ENCODE measurements at regions not wholly inside any gene's neighbourhood (a gene's known extent, or its start where the extent isn't known, plus 50 kb on each side); places are given as distances from the start of the nearest gene placed in this dataset.

GRCh38 chr1:34478515-34479076 is 276.3 kb upstream of the GJB5 start:
- no peaks in the 10 kb centered on the region for H3K9me3 ChIP-seq
- intact Hi-C loops (cut with DNase I): no loop called here
- no peak overlapping the region for H3K27ac ChIP-seq
- H3K4me1 ChIP-seq: no peaks in the 10 kb centered on the region
- DNase-seq: no peak
- ATAC-seq: no peak
- no peak for TF ChIP-seq CTCF (IDR thresholded peaks at IDR 0.05)
- H3K27me3 ChIP-seq (ENCODE audit: insufficient read depth in 3 of 3, low read length in 2 of 3): peaks cover 0 to 11% (median 0%) of the 10 kb centered on the region in 3 donors
- WGBS, 3 donors: 26 to 31% (median 27%) methylated on average over 3 of the region's 3 CpGs
- no peaks in the 10 kb centered on the region for H3K36me3 ChIP-seq (ENCODE audit: insufficient read depth in 1 of 2, low read depth in 1 of 2)
- H3K4me3 ChIP-seq: no peak overlapping the region

- Histone ChIP-seq H3K4me1 (no peaks in the 10 kb centered on the region), H3K27ac (no peak overlapping the region), H3K27me3 (ENCODE audit: insufficient read depth in 3 of 3, low read length in 2 of 3) (peaks cover 0 to 11% (median 0%) of the 10 kb centered on the region in 3 donors), H3K9me3 (no peaks in the 10 kb centered on the region), H3K4me3 (no peak overlapping the region), H3K36me3 (ENCODE audit: insufficient read depth in 1 of 2, low read depth in 1 of 2) (no peaks in the 10 kb centered on the region)
- 7 to 12% (median 10%) methylated on average over 5 of the region's 5 CpGs for WGBS, 3 donors
- no peak for DNase-seq
- no peak for ATAC-seq
- TF ChIP-seq CTCF (IDR thresholded peaks at IDR 0.05): no peak
- intact Hi-C loops (cut with DNase I): no loop called here
Measured at GRCh38 chr1:34479731-34480130, 275.1 kb upstream of the GJB5 start.

GRCh38 chr1:34488080-34488708 is 266.7 kb upstream of the GJB5 start:
- intact Hi-C loops (cut with DNase I): no loop called here

GRCh38 chr1:34500451-34500850 is 254.4 kb upstream of the GJB5 start:
- no peak for TF ChIP-seq CTCF (IDR thresholded peaks at IDR 0.05)
- DNase-seq: no peak
- peaks cover 0 to 6% (median 0%) of the 10 kb centered on the region in 3 donors for H3K27me3 ChIP-seq (ENCODE audit: insufficient read depth in 3 of 3, low read length in 2 of 3)
- intact Hi-C loops (cut with DNase I): no loop called here
- 1 to 5% (median 5%) methylated on average over 6 of the region's 6 CpGs for WGBS, 3 donors
- H3K9me3 ChIP-seq: peaks cover 6% of the 10 kb centered on the region
- H3K36me3 ChIP-seq (ENCODE audit: insufficient read depth in 1 of 2, low read depth in 1 of 2): no peaks in the 10 kb centered on the region
- H3K27ac ChIP-seq: no peak overlapping the region
- no peaks in the 10 kb centered on the region for H3K4me1 ChIP-seq
- H3K4me3 ChIP-seq: no peak overlapping the region
- ATAC-seq: no peak

More at GRCh38 chr1:34488080-34488708, 266.7 kb upstream of the GJB5 start:
- no peak overlapping the region for H3K4me3 ChIP-seq
- H3K27me3 ChIP-seq (ENCODE audit: insufficient read depth in 3 of 3, low read length in 2 of 3): no peaks in the 10 kb centered on the region
- no peaks in the 10 kb centered on the region for H3K4me1 ChIP-seq
- H3K9me3 ChIP-seq: peaks cover 12% of the 10 kb centered on the region
- H3K36me3 ChIP-seq (ENCODE audit: insufficient read depth in 1 of 2, low read depth in 1 of 2): no peaks in the 10 kb centered on the region
- no peak for TF ChIP-seq CTCF (IDR thresholded peaks at IDR 0.05)
- ATAC-seq (no peak), DNase-seq (no peak)
- H3K27ac ChIP-seq: no peak overlapping the region

- no peak overlapping the region for H3K4me3 ChIP-seq
- H3K4me1 ChIP-seq: no peaks in the 10 kb centered on the region
- TF ChIP-seq CTCF (IDR thresholded peaks at IDR 0.05): no peak
- DNase-seq: no peak
- intact Hi-C loops (cut with DNase I): no loop called here
- no peak for ATAC-seq
- no peaks in the 10 kb centered on the region for H3K36me3 ChIP-seq (ENCODE audit: insufficient read depth in 1 of 2, low read depth in 1 of 2)
- H3K27ac ChIP-seq: no peak overlapping the region
- H3K27me3 ChIP-seq (ENCODE audit: insufficient read depth in 3 of 3, low read length in 2 of 3): peaks cover 0 to under 1% (median 0%) of the 10 kb centered on the region in 3 donors
- peaks cover 23% of the 10 kb centered on the region for H3K9me3 ChIP-seq
Measured at GRCh38 chr1:34511802-34512201, 243.0 kb upstream of the GJB5 start.
